BLaER1 treated with 17β-estradiol and CSF1 and Interleukin-3, amounts not matched to agents 10 nM and 100 nM (cell line): ENCODE measurements at regions not wholly inside any gene's neighbourhood (a gene's known extent, or its start where the extent isn't known, plus 50 kb on each side); places are given as distances from the start of the nearest gene placed in this dataset.

Experiments used
- H3K27ac ChIP-seq, 11 experiments: shearing (Covaris generic); formaldehyde crosslinking; 2 replicates each; pipeline ENCODE4 v1.8.1; 2022
- H3K27me3 ChIP-seq, 11 experiments: shearing (Covaris generic); formaldehyde crosslinking; 2 replicates each; pipeline ENCODE4 v1.8.1; 2022
- H3K36me3 ChIP-seq, 11 experiments: shearing (Covaris generic); formaldehyde crosslinking; 2 replicates each; pipeline ENCODE4 v1.8.1; 2022
- H3K4me1 ChIP-seq, 10 experiments: shearing (Covaris generic); formaldehyde crosslinking; 2 replicates each; pipeline ENCODE4 v1.8.1; 2022
- H3K4me2 ChIP-seq, 11 experiments: shearing (Covaris generic); formaldehyde crosslinking; 2 replicates each; pipeline ENCODE4 v1.8.1; 2022
- H3K4me3 ChIP-seq, 10 experiments: shearing (Covaris generic); formaldehyde crosslinking; 2 replicates each; pipeline ENCODE4 v1.8.1; 2022
- H3K9ac ChIP-seq, 11 experiments: shearing (Covaris generic); formaldehyde crosslinking; 2 replicates each; pipeline ENCODE4 v1.8.1; 2022
- H3K9me3 ChIP-seq, 11 experiments: shearing (Covaris generic); formaldehyde crosslinking; replicated peaks in 1 of 11; 2 replicates each; pipeline ENCODE4 v1.8.1; 2022
- H4K20me1 ChIP-seq, 11 experiments: shearing (Covaris generic); formaldehyde crosslinking; 2 replicates each; pipeline ENCODE4 v1.8.1; 2022
- Cebpa-rat ChIP-seq, 11 experiments: shearing (Covaris generic); IDR thresholded peaks; 2 replicates each; pipeline ENCODE4 v1.8.1; 2022

- peaks cover 0 to 12% (median 0%) of the 10 kb centered on the region in 11 experiments; a peak in 7 of 22 replicates for H4K20me1 ChIP-seq
- peaks cover 0 to 7% (median 0%) of the 10 kb centered on the region in 11 experiments; a peak in 4 of 22 replicates for H3K9me3 ChIP-seq
- peaks cover 11 to 22% (median 20%) of the 10 kb centered on the region in 11 experiments; a peak in 20 of 22 replicates for H3K27me3 ChIP-seq
- H3K4me3 ChIP-seq = no peak overlapping the region
- no peak overlapping the region for H3K27ac ChIP-seq
- no peaks in the 10 kb centered on the region for H3K36me3 ChIP-seq
- H3K4me2 ChIP-seq = no peak overlapping the region
- no peak overlapping the region for H3K9ac ChIP-seq
- TF ChIP-seq Cebpa-rat (IDR thresholded peaks at IDR 0.05) = no peak
- H3K4me1 ChIP-seq = peaks cover 5 to 18% (median 11%) of the 10 kb centered on the region in 10 experiments; a peak in 16 of 20 replicates
Measured at GRCh38 chr11:70756756-70757155, 358.4 kb downstream of the CTTN start.

- Histone ChIP-seq H3K4me2 (no peak overlapping the region), H4K20me1 (peaks cover 0 to 12% (median 0%) of the 10 kb centered on the region in 11 experiments; a peak in 7 of 22 replicates), H3K27ac (no peak overlapping the region), H3K27me3 (peaks cover 11 to 22% (median 20%) of the 10 kb centered on the region in 11 experiments; a peak in 20 of 22 replicates), H3K4me1 (peaks cover 5 to 18% (median 11%) of the 10 kb centered on the region in 10 experiments; a peak in 16 of 20 replicates), H3K36me3 (no peaks in the 10 kb centered on the region), H3K9ac (no peak overlapping the region), H3K9me3 (peaks cover 0 to 7% (median 0%) of the 10 kb centered on the region in 11 experiments; a peak in 4 of 22 replicates), H3K4me3 (no peak overlapping the region)
- no peak for TF ChIP-seq Cebpa-rat (IDR thresholded peaks at IDR 0.05)
Measured at GRCh38 chr11:70757241-70757640, 358.9 kb downstream of the CTTN start.

- peaks cover 0 to 7% (median 0%) of the 10 kb centered on the region in 11 experiments; a peak in 4 of 22 replicates for H3K9me3 ChIP-seq
- peaks cover 5 to 18% (median 11%) of the 10 kb centered on the region in 10 experiments; a peak in 16 of 20 replicates for H3K4me1 ChIP-seq
- no peak for TF ChIP-seq Cebpa-rat (IDR thresholded peaks at IDR 0.05)
- no peak overlapping the region for H3K4me3 ChIP-seq
- no peaks in the 10 kb centered on the region for H3K36me3 ChIP-seq
- no peak overlapping the region for H3K4me2 ChIP-seq
- no peak overlapping the region for H3K27ac ChIP-seq
- peaks cover 0 to 12% (median 0%) of the 10 kb centered on the region in 11 experiments; a peak in 7 of 22 replicates for H4K20me1 ChIP-seq
- H3K9ac ChIP-seq = no peak overlapping the region
- H3K27me3 ChIP-seq = peaks cover 11 to 22% (median 20%) of the 10 kb centered on the region in 11 experiments; a peak in 20 of 22 replicates
Measured at GRCh38 chr11:70758206-70758605, 359.9 kb downstream of the CTTN start.

GRCh38 chr11:70759846-70760245, 361.5 kb downstream of the CTTN start:
- Histone ChIP-seq H3K4me1 (peaks cover 5 to 19% (median 11%) of the 10 kb centered on the region in 10 experiments; a peak in 16 of 20 replicates), H3K9ac (no peak overlapping the region), H3K27ac (no peak overlapping the region), H3K36me3 (no peaks in the 10 kb centered on the region), H3K27me3 (peaks cover 11 to 22% (median 20%) of the 10 kb centered on the region in 11 experiments; a peak in 20 of 22 replicates), H4K20me1 (peaks cover 0 to 12% (median 0%) of the 10 kb centered on the region in 11 experiments; a peak in 7 of 22 replicates), H3K4me3 (no peak overlapping the region), H3K9me3 (peaks cover 0 to 7% (median 0%) of the 10 kb centered on the region in 11 experiments; a peak in 4 of 22 replicates), H3K4me2 (no peak overlapping the region)
- no peak for TF ChIP-seq Cebpa-rat (IDR thresholded peaks at IDR 0.05)

- Histone ChIP-seq H3K27ac (no peak overlapping the region), H3K36me3 (no peaks in the 10 kb centered on the region), H3K27me3 (peaks cover 11 to 22% (median 20%) of the 10 kb centered on the region in 11 experiments; a peak in 20 of 22 replicates), H3K4me3 (no peak overlapping the region), H4K20me1 (peaks cover 0 to 12% (median 0%) of the 10 kb centered on the region in 11 experiments; a peak in 7 of 22 replicates), H3K4me2 (no peak overlapping the region), H3K4me1 (peaks cover 5 to 15% (median 7%) of the 10 kb centered on the region in 10 experiments; a peak in 16 of 20 replicates), H3K9me3 (peaks cover 0 to 7% (median 0%) of the 10 kb centered on the region in 11 experiments; a peak in 4 of 22 replicates), H3K9ac (no peak overlapping the region)
- no peak for TF ChIP-seq Cebpa-rat (IDR thresholded peaks at IDR 0.05)
Measured at GRCh38 chr11:70760416-70761020, 362.2 kb downstream of the CTTN start.

- Histone ChIP-seq H3K4me1 (peaks cover 0 to 7% (median 0%) of the 10 kb centered on the region in 10 experiments; a peak in 7 of 20 replicates), H3K27me3 (peaks cover 6 to 16% (median 14%) of the 10 kb centered on the region in 11 experiments; a peak in 19 of 22 replicates), H3K9me3 (peaks cover 0 to 7% (median 0%) of the 10 kb centered on the region in 11 experiments; a peak in 4 of 22 replicates), H3K9ac (no peak overlapping the region), H3K27ac (no peak overlapping the region), H4K20me1 (peaks cover 0 to 8% (median 0%) of the 10 kb centered on the region in 11 experiments; a peak in 7 of 22 replicates), H3K4me2 (no peak overlapping the region), H3K4me3 (no peak overlapping the region), H3K36me3 (no peaks in the 10 kb centered on the region)
- TF ChIP-seq Cebpa-rat (IDR thresholded peaks at IDR 0.05) = no peak
Measured at GRCh38 chr11:70761094-70761907, 363.0 kb downstream of the CTTN start.

- TF ChIP-seq Cebpa-rat (IDR thresholded peaks at IDR 0.05) = no peak
- H3K4me2 ChIP-seq = no peak overlapping the region
- H3K27me3 ChIP-seq = peaks cover 4 to 9% (median 8%) of the 10 kb centered on the region in 11 experiments; a peak in 9 of 22 replicates
Measured at GRCh38 chr11:70761908-70762337, 363.6 kb downstream of the CTTN start.

GRCh38 chr11:70762810-70763209, 364.5 kb downstream of the CTTN start:
- Histone ChIP-seq H3K4me1 (peaks cover 0 to 6% (median 0%) of the 10 kb centered on the region in 10 experiments; a peak in 3 of 20 replicates), H3K9ac (no peak overlapping the region), H3K36me3 (no peaks in the 10 kb centered on the region), H4K20me1 (no peaks in the 10 kb centered on the region), H3K27ac (no peak overlapping the region), H3K27me3 (0 out of 22 replicates have a peak, but pooled peaks cover 0 to under 1% (median 0%) of the 10 kb centered on the region in 11 experiments), H3K4me2 (no peak overlapping the region), H3K9me3 (peaks cover 0 to 7% (median 0%) of the 10 kb centered on the region in 11 experiments; a peak in 4 of 22 replicates), H3K4me3 (no peak overlapping the region)
- no peak for TF ChIP-seq Cebpa-rat (IDR thresholded peaks at IDR 0.05)

More at GRCh38 chr11:70761908-70762337, 363.6 kb downstream of the CTTN start:
- Histone ChIP-seq H3K4me3 (no peak overlapping the region), H3K9me3 (peaks cover 0 to 7% (median 0%) of the 10 kb centered on the region in 11 experiments; a peak in 4 of 22 replicates), H3K4me1 (peaks cover 0 to 6% (median 0%) of the 10 kb centered on the region in 10 experiments; a peak in 3 of 20 replicates), H4K20me1 (peaks cover 0 to 4% (median 0%) of the 10 kb centered on the region in 11 experiments; a peak in 2 of 22 replicates), H3K27ac (no peak overlapping the region), H3K9ac (no peak overlapping the region), H3K36me3 (no peaks in the 10 kb centered on the region)
